Hematopoietic multipotent progenitor cell treated with erythropoietin and hydrocortisone succinate and interleukin-3 and kit ligand, for 6 days (in vitro differentiated cells): ENCODE measurements at regions not wholly inside any gene's neighbourhood (a gene's known extent, or its start where the extent isn't known, plus 50 kb on each side); places are given as distances from the start of the nearest gene placed in this dataset.
A peak's percentile ranks its signal among the peaks of the same experiment; 100 is the strongest.

Source experiments
- DNase-seq: peaks from one replicate; pipeline ENCODE4 v3.0.0-alpha.2; 2015

DNA sequence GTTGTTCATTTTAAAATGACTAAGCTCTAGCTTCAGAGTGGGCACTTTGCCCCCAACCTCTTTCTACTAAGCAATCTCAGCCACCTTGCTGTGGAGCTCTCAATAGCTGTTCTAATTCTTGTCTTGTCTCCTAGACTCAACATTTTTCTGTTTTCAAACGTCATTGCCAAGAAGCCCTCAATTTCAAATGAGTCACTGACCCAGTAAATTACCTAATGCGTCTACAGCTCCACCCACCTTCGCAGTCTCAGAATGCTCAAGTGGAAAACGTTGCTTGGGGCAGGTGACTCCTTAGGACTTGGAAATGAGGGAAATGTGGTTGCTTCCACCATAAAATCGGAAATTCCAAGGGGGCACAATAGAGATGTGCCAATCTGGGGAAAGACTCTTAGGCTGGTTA is 59.0 kb downstream of the ING2 start:
- DNase-seq, result no peak

DNA sequence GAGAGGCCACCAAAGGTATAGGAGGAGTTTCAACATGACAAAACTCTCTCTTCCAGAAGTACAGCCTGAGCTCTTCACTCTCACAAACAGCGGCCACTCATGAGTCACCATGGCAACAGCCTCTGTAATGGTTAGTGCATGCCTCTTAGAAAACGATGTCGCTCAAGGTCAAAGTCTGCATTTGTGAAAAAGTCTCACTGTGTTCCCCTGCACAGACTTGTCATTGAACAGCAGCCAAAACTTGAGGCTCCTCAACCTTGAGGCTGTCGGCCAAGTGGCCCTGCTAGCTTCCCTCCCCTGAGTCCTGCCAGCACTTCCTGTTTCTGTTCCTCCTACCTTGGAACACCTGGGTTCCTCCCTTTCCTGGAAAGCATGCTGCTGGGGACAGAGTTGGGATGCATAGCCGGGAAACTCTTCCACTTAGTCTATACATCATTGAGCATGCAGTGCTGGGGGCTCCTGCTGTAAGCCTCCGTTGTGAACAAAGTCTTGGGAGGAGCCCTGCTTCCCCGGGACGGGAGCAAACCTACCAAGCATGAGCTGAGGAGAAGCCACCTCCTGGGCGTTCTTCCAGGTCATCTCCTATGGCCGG is 66.6 kb downstream of the ING2 start:
- peak; percentile 8 for DNase-seq

DNA sequence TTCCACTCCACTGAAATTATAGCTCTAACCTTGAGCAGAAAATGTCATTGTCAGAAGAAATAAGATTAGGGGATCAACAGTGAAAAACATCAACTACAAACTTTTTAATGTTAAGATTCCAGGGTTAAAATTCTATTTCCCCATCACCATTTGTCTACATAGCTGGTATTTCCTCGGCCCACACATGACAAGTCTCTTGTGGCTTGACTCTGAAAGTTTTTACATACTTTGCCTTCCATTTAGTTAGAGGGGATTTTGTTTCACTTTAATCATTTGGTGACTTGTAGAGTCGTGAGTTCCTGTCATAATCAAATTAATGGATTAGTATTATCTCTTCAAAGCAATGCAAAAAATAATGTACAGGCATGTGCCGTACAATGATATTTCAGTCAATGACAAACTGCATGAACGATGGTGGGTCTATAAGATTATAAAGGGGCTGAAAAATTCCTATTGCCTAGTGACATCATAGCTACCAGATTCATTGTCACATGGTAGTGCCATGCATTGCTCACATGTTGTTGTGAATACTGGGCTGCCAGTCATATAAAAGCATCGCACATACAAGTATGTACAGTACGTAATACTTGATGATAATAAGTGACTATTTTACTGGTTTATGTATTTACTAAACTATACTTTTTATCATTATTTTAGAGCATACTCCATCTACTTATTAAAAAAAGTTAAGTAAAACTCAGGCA is 72.0 kb downstream of the ING2 start:
- no peak for DNase-seq

DNA sequence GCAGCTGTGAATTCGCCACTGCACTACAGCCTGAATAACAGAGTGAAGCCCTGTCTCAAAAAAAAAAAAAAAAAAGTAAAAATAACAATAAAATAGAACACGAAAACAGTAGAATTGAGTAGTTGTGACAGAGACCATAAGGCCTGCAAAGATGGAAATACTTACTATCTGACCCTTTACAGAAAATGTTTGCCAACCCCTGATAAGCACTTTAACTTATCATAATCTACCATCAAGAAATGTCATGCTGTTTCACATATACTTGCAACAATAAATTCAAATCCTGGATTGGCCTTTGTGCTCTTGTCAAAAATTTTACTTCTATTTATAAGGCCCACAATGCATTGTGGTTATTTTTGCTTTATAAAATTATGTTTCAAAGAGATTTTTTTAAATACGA is 75.5 kb downstream of the ING2 start:
- peak; percentile 42 for DNase-seq

DNA sequence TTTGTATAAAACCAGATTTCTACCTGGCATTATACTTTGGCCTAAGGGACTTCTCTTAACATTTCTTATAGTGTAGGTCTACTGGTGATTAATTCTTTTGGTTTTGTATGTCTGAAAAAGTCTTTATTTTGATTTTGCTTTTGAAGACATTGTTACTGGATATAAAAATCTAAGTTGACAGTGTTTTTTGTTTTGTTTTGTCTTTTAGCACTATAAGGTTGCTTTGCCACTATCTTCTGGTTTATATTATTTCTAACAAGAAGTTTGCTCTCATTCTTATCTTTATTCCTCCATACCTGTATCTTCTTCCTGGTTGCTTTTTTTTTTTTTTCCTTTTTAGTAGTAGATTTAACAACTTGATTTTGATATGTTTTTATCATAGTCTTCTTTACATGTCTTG is 76.0 kb downstream of the ING2 start:
- no peak for DNase-seq

DNA sequence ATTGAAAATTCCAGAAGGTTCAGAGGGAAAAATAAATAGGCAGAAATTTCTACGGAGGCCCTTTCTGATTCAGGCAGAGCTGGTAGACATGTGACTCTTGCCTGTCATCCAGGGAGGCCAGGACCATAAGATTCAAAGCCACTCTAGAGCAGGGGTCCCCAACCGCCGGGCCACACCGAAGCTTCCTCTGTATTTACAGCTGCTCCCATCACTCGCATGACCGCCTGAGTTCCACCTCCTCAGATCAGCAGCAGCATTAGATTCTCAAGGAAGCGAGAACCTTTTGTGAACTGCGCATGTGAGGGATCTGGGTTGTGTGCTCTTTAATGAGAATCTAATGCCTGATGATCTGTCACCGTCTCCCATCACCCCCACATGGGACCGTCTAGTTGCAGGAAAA is 72.2 kb downstream of the RWDD4 start:
- no peak for DNase-seq

DNA sequence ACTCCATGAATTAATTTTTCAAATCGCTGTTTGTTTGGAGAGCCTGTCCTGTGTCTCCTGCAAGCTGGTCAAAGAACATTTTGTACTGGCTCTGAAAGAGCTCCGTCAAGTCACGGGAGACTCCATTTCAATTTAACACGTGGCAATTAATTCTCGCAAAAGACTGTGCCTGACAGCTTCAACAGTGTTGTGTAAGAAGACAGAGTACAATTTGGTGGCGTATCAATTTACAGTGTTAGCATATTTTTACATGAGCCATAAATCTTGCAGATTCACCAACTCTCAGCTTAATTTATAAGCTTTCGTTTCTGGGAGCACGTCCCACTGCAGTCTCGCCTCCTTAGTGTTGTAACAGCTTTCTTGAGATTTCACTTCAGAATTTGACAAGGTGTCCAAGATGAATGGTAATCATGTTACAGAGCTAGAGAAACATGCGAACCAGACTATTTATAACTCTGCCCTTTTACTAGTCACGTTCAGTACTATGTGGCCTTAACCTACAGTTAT is 70.8 kb downstream of the RWDD4 start:
- no peak for DNase-seq

DNA sequence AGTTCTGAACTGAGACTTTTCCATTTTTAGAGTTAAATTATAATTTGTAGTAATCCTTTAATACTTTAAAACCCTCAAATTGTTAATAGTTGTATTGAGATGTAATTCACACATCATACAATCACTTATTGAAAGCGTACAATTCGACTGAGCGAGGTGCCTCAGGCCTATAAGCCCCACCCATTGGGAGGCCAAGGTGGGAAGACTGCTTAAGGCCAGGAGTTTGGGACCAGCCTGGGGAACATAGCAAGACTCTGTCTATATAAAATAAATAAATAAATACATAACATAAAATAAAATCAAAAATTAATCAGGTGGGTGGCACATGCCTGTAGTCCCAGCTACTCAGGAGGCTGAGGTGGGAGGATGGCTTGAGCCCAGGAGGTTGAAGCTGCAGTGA is 70.3 kb downstream of the RWDD4 start:
- no peak for DNase-seq

DNA sequence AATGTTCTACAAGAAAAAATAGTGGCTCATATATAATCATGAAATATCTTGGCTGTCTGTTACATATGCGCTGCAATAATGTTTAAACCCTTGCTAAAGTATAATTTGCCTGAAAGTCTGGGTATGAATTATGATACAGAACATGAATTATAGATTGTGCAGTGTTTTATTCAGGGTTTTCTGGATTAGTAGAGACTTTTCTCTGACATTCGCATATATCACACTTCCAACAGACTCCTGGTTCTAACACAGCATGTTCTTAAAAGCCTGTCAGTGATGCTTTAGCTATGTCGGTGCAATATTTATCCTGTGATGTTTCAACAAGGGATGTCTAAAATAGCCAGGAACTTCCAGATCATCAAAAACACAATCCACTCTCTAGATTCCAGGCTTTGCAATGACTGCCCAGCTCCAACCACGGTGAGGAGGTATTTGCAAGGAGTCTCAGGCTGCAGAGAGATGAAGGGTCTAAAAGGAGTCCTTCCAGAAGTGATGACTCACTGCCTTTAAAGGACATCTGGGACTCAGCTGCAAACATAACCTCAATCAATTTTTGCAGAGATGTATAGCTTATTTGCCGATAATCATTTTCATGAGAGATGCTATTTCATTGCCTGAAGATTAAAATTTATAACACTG is 69.4 kb downstream of the RWDD4 start:
- no peak for DNase-seq
